Right forelimb (tissue), 1 donor: ENCODE measurements at regions not wholly inside any gene's neighbourhood (a gene's known extent, or its start where the extent isn't known, plus 50 kb on each side); places are given as distances from the start of the nearest gene placed in this dataset.

Source experiments
- DNase-seq: peaks from one replicate; pipeline ENCODE4 v3.0.0-alpha.2; 2018

- DNase-seq: no peak
These were observed 321.5 kb downstream of the LRFN2 start for GRCh38 chr6:40265615-40266014.

DNA sequence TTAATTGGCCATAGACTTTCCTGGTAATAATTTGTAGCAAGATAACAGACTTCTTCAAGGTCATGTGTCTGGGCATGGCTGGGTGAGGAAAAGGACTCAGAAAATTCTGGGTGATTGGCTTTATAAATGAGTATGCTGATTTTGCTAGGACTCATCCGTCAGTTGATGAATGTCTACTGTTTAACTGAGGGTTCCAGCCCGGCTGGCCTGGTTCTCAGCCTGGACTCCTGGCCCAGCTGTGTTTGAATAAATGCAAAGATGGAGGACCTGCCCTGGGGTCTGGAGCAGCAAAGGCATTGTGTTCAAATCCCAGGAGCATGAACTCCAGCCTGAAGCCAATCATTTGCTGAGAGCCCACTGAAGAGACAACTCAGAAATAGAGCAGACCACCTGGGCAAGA, 323.2 kb downstream of the LRFN2 start:
- no peak for DNase-seq

DNA sequence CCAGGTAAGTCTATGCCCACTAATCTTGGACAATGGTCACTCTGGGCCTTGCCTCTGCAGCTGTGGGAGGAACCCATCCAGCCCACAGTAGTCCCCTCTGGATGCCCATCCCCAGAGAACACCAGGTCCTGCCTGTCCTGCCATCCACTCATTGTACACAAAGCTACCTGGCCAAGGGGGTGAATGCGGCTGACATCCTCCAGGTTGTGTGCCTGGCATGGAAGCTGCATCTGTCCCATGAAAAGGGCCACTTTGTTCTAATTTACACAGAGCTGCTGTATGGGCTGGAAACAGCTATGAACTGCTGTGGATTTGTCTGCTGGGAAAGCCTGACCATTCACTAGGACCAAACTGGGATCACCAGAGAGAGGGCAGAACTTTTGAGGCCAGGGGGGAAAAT, 324.8 kb downstream of the LRFN2 start:
- DNase-seq: no peak

GRCh38 chr6:40258531-40258930, 324.3 kb upstream of the MOCS1 start:
- no peak for DNase-seq

DNA sequence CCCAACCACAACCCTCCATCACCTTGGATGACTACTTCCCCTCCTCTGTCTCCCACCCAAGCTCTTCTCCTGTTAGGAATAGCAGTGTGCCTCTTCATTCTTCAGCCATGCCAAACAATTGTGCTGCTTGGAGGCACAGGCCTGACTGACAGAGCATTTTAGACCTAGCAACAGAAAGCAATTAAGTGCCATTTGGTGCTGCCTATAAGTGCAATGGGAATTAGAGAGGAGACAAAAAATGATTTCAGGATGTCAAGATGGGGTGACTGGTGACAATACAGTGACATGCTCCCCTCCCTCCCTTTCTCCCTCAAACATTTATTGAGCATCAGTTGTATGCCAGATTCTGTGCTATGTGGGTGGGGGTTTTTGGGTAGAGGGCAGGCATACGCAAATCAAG, 322.6 kb upstream of the MOCS1 start:
- DNase-seq: no peak

DNA sequence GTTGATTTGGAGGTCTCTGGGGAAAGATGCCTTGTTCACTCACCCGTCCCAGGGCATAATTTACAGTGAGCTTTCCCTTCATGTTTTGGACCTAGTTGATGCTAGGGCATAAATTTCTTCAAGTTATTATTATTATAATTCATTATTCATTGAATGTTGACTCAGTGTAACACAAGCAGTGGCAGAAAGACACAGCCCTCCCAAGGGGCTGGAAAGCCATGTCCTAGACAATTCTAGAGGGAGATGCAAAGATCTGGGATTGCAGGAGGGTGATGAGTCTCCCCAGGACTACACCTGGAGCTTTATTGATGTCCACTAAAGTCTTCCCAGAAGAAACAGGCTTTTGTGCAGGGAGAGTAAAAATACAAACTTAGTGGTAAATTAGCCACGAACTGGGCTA, 322.0 kb upstream of the MOCS1 start:
- no peak for DNase-seq

DNA sequence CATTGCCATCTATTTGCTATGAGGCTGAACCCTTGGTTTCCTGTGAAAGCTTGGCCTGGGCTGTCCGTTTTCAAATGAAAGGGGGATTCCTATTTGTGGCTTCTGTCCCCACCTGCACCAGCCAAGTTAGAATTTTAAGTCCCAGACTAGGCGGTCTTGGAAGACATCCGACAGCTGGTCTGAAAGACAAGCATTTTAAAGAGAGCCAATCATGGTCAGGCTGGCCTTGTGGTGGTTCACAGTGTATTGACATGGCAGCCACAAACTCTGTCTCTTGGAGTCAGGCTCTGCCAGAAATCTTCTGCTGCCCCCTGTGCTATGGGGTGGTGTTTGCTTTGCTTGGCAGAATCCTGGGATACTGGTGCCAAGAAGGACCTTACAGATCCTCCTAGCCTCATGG, 319.2 kb upstream of the MOCS1 start:
- DNase-seq: no peak

GRCh38 chr6:40252531-40253258, 318.4 kb upstream of the MOCS1 start:
- DNase-seq: no peak

GRCh38 chr6:40251637-40252300, 317.5 kb upstream of the MOCS1 start:
- DNase-seq: no peak

DNA sequence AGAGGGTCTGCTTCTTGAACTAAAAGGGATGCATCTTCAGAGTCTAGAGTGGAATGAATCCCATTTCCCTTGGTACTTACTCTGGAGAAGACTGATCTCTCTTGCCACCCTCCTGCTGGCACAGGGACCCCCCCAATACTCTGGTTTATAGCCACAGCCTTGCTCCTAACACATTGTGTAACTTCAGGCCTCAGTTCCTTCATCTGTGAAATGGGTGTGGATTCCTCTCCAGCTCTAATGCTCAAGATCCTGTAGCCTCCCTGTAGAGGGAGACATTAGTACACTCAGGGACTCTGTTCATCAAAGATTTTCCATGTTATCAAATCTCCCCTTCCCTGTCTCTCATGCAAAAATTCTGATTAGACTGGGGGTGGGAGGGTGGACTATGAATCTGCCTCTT, 315.7 kb upstream of the MOCS1 start:
- no peak for DNase-seq

GRCh38 chr6:40247516-40248115, 313.4 kb upstream of the MOCS1 start:
- no peak for DNase-seq

- DNase-seq: no peak
These were observed 310.4 kb upstream of the MOCS1 start for GRCh38 chr6:40244699-40245098.

DNA sequence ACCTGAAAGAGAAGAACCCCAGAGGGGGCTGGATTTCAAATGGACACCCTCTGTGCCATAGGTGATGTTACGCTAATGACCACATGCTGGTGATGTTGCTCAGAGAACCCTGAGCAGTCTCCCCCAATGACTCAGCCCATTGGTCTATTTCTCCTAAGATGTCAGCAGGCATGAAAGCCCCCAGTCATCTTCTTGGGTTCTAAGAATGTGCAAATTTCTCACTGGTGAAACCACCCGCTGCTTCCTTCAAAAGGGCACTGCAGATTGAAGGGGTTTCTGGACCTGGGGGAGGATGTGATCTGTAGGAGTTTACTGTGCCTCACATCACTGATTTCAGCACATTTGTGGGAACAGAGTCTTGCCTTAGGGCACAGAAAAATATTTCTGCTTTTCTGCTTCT, 298.4 kb upstream of the MOCS1 start:
- no peak for DNase-seq

GRCh38 chr6:40227735-40228134, 293.5 kb upstream of the MOCS1 start:
- DNase-seq: no peak

DNA sequence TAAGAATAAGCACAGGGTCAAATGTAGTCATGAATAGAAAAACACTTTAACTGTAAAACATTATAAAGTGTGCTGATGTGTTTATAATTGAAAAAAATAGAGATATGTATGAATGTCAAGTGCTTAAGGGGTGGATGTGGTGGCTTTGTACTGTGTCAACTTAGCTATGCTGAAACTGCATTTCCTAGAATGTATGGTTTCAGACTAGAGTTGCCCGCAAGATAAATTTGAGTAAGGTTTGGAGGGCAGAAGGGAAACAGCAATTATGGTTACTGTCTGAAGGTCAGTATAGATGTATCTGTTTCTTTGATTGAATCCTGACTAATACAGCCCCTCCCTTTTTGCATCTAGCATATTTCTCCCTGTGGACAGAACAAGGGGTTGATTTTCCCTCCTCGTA, 288.1 kb upstream of the MOCS1 start:
- no peak for DNase-seq

- no peak for DNase-seq
These were observed 285.5 kb upstream of the MOCS1 start for GRCh38 chr6:40219799-40220198.

GRCh38 chr6:40210628-40211056, 276.4 kb upstream of the MOCS1 start:
- DNase-seq: no peak

- DNase-seq: no peak
These were observed 271.5 kb upstream of the MOCS1 start for GRCh38 chr6:40205801-40206200.

DNA sequence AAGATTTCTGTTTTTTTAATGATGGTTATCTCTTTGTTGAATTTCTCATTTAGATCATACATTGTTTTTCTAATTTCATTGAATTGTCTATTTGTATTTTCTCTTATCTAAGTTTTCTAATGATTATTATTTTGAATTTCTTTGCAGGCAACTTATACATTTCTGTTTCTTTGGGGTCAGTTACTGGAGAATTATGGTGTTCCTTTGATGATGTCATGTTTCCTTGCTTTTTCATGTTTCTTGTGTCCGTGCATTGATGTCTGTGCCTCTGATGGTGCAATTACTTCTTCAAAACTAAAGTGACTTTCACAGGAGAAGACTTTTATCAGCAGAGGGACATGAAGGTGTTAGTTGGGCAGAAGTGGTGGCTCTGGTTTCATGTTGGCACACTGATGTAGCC, 270.7 kb upstream of the MOCS1 start:
- DNase-seq: no peak

DNA sequence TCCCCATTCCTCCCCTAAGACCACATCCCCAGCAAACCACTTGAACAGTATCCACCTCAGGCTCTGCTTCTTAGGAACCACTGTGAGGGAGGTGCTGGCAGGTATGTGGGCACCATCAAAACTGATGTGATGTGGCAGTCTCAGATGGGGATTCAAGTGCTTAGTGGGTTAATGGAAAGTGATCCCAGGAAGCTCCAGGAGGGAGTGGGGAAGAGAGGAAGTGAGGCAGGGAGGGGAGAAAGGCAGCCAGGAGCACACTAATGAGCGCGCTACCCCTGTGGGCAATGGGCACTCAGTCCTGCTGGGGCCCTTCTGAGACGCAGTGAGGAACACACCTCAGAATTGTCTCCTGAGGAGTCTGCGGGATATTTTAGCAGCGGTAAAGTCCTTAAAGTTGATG, 263.1 kb upstream of the MOCS1 start:
- DNase-seq: no peak

GRCh38 chr6:40196135-40196518, 261.9 kb upstream of the MOCS1 start:
- DNase-seq: no peak

DNA sequence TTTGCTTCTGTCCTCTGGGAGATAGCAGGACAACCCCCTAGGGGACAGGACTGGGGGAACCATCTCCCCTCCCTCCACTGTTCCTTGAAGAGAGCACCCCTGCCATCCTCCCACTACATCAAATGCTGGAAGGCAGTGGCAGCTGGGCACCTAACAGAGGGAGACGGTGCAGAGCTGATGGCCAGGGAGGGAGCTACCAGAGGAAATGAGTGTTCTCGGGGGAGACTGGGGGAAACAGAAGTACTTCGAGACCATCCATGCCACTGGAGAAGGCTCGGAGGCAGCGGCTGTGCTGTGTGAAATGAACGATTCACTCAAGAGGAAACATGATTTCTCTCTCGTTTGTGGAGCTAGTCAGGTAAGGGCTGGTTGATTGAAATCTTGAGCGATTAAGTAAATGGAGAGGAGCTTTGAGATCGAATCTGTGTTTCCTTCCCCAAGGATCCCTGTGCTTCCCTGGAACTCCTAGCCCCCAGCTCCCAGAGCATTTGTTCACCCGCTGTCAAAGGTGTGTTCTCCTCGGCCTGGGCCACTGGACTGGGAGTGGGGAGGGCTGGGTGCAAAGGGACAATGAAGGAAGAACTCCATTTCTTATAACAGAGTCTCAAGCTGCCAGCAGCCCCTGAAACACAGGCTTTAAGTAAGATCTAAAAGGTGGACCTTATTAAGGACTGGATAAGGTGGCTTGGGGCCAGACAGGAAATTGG, 261.3 kb upstream of the MOCS1 start:
- DNase-seq: no peak

- DNase-seq: no peak
These were observed 260.3 kb upstream of the MOCS1 start for GRCh38 chr6:40194447-40195170.
